A549 (cell line): ENCODE measurements at regions not wholly inside any gene's neighbourhood (a gene's known extent, or its start where the extent isn't known, plus 50 kb on each side); places are given as distances from the start of the nearest gene placed in this dataset.

Experiments used
- ATAC-seq, 2 experiments: fragments of 200-7000 bp in 1 of 2; fragments of >200 bp in 1 of 2; cut with Nextera tagmentation in 1 of 2; cut with Tn5 transposase in 1 of 2; 3 replicates each; pipeline versions ENCODE4 v1.8.0 to v1.9.1; 2018 to 2020; ENCODE audit warnings: mild to moderate bottlenecking in 1 of 2, moderate library complexity in 1 of 2
- CTCF ChIA-PET: fragments of 300-600 bp; sonication (Branson Sonifier 250); formaldehyde crosslinking; extraction: SDS; loops from one replicate; lab custom pipeline; 2021; ENCODE audit warnings: antibody characterized with exemption, inconsistent platforms; lab: Yijun Ruan, JAX
- POLR2A ChIA-PET: fragments of 350-600 bp; formaldehyde crosslinking; extraction: SDS; loops from one replicate; lab custom pipeline; 2021; ENCODE audit warnings: antibody characterized with exemption, inconsistent platforms; lab: Yijun Ruan, JAX
- DNase-seq, 2 experiments: peaks; one replicate each; pipeline versions ENCODE4 v3.0.0 to v3.0.0-alpha.2; 2011 to 2016; ENCODE audit warnings: low read depth in 1 of 2, low spot score in 1 of 2
- FAIRE-seq: peaks from 2 replicates; lab custom pipeline; 2011; peaks lifted over from hg19 to GRCh38; lab: Jason Lieb, UNC
- H3K27ac ChIP-seq, 2 experiments: fragments of >200 bp; sonication (Bioruptor Twin); formaldehyde crosslinking; 3 replicates each; pipeline ENCODE4 v1.5.1; 2016 to 2017
- H3K4me1 ChIP-seq: fragments of >200 bp; sonication (Bioruptor Twin); formaldehyde crosslinking; 3 replicates; pipeline ENCODE4 v1.6.1; 2016
- H3K4me2 ChIP-seq: fragments of >200 bp; sonication (Bioruptor Twin); formaldehyde crosslinking; 3 replicates; pipeline ENCODE4 v1.6.1; 2016
- H3K4me3 ChIP-seq: fragments of >200 bp; sonication (Bioruptor Twin); formaldehyde crosslinking; 3 replicates; pipeline ENCODE4 v1.5.1; 2016
- H3K9me3 ChIP-seq: fragments of >200 bp; sonication (Bioruptor Twin); formaldehyde crosslinking; 3 replicates; pipeline ENCODE4 v1.6.1; 2016
- CBX2 ChIP-seq: fragments of 200-600 bp; sonication (generic); IDR thresholded peaks from 2 replicates; pipeline ENCODE4 v1.6.1; 2016; ENCODE audit warnings: low read depth, mild to moderate bottlenecking, borderline replicate concordance
- CBX8 ChIP-seq: fragments of 200-600 bp; sonication (generic); IDR thresholded peaks from 2 replicates; pipeline ENCODE4 v1.6.1; 2016
- CHD2 ChIP-seq: fragments of 150-350 bp; IDR thresholded peaks from 2 replicates; pipeline ENCODE4 v1.6.1; 2014; ENCODE audit warnings: low read length; ENCODE audit not compliant: partially characterized antibody
- E2F6 ChIP-seq: IDR thresholded peaks from 2 replicates; pipeline ENCODE4 v1.6.1; 2012; ENCODE audit warnings: low read depth, borderline replicate concordance
- EHMT2 ChIP-seq: fragments of 200-600 bp; sonication (generic); IDR thresholded peaks from 2 replicates; pipeline ENCODE4 v1.6.1; 2016; ENCODE audit warnings: antibody characterized with exemption, low read depth, mild to moderate bottlenecking, moderate library complexity
- EP300 ChIP-seq, 2 experiments: fragments of >200 bp; sonication (Bioruptor Twin); formaldehyde crosslinking; IDR thresholded peaks; 2 replicates in 1 of 2; 3 replicates in 1 of 2; pipeline ENCODE4 v1.6.1; 2016 to 2017
- FOSL2 ChIP-seq, 2 experiments: fragments of 450-650 bp in 1 of 2; fragments of >200 bp in 1 of 2; sonication (Bioruptor Twin) in 1 of 2; formaldehyde crosslinking; IDR thresholded peaks; 2 replicates each; pipeline versions ENCODE4 v1.5.0 to v1.6.1; 2016 to 2020; ENCODE audit warnings: mild to moderate bottlenecking in 1 of 2, moderate library complexity in 1 of 2
- HDAC2 ChIP-seq: fragments of 200-600 bp; sonication (generic); IDR thresholded peaks from 2 replicates; pipeline ENCODE4 v1.6.1; 2016
- HOXB13 ChIP-seq: fragments of 250-450 bp; sonication (Bioruptor Pico); IDR thresholded peaks from 2 replicates; pipeline ENCODE4 v1.5.0; 2020; ENCODE audit warnings: low read depth, mild to moderate bottlenecking, moderate library complexity
- HOXB5 ChIP-seq: fragments of 250-450 bp; sonication (Bioruptor Pico); IDR thresholded peaks from 2 replicates; pipeline ENCODE4 v1.5.0; 2020; ENCODE audit warnings: mild to moderate bottlenecking, moderate library complexity
- JUN ChIP-seq, 2 experiments: fragments of >200 bp; sonication (Bioruptor Twin); formaldehyde crosslinking; IDR thresholded peaks; 2 replicates in 1 of 2; 3 replicates in 1 of 2; pipeline ENCODE4 v1.6.1; 2016 to 2017
- KDM1A ChIP-seq: fragments of 200-600 bp; sonication (generic); IDR thresholded peaks from 2 replicates; pipeline ENCODE4 v1.6.1; 2016; ENCODE audit warnings: low read depth, mild to moderate bottlenecking
- MAFK ChIP-seq: fragments of 450-650 bp; IDR thresholded peaks from 2 replicates; pipeline ENCODE4 v1.6.1; 2014; ENCODE audit not compliant: partially characterized antibody
- MAZ ChIP-seq: fragments of 150-350 bp; IDR thresholded peaks from 2 replicates; pipeline ENCODE4 v1.6.1; 2014; ENCODE audit warnings: antibody characterized with exemption, low read depth, low read length, borderline replicate concordance
- MYC ChIP-seq: IDR thresholded peaks from 2 replicates; pipeline ENCODE4 v1.6.1; 2012; ENCODE audit warnings: mild to moderate bottlenecking, inconsistent platforms, low read length, improper control_type of control experiment, borderline replicate concordance
- NPAS2 ChIP-seq: fragments of 250-450 bp; sonication (Bioruptor Pico); IDR thresholded peaks from 2 replicates; pipeline ENCODE4 v1.8.0; 2022; ENCODE audit warnings: mild to moderate bottlenecking, moderate library complexity, borderline replicate concordance
- PHF8 ChIP-seq: fragments of 200-600 bp; sonication (generic); IDR thresholded peaks from 2 replicates; pipeline ENCODE4 v1.6.1; 2016; ENCODE audit warnings: low read depth, mild to moderate bottlenecking, antibody characterized with exemption, moderate library complexity, borderline replicate concordance
- POLR2AphosphoS2 ChIP-seq: conservative IDR thresholded peaks from 2 replicates; pipeline ENCODE4 v1.6.1; 2012; ENCODE audit warnings: low read length, improper control_type of control experiment, inconsistent platforms
- RAD21 ChIP-seq, 2 experiments: fragments of >200 bp in 1 of 2; sonication (Bioruptor Twin) in 1 of 2; formaldehyde crosslinking in 1 of 2; IDR thresholded peaks in 1 of 2; conservative IDR thresholded peaks in 1 of 2; 2 replicates in 1 of 2; 3 replicates in 1 of 2; pipeline ENCODE4 v1.6.1; 2012 to 2018; ENCODE audit warnings: inconsistent platforms in 1 of 2
- RARB ChIP-seq: fragments of 250-450 bp; sonication (Bioruptor Pico); IDR thresholded peaks from 2 replicates; pipeline ENCODE4 v1.8.0; 2021; ENCODE audit warnings: mild to moderate bottlenecking, moderate library complexity
- RCOR1 ChIP-seq: fragments of 150-350 bp; IDR thresholded peaks from 2 replicates; pipeline ENCODE4 v1.6.1; 2014; ENCODE audit warnings: antibody characterized with exemption, low read length, low read depth
- REST ChIP-seq: fragments of 200-600 bp; sonication (generic); IDR thresholded peaks from 2 replicates; pipeline ENCODE4 v1.6.1; 2016; ENCODE audit warnings: antibody characterized with exemption, mild to moderate bottlenecking, moderate library complexity
- USF2 ChIP-seq: fragments of 450-650 bp; IDR thresholded peaks from 2 replicates; pipeline ENCODE4 v1.6.1; 2014; ENCODE audit warnings: antibody characterized with exemption
- ZFP36 ChIP-seq: fragments of 450-650 bp; IDR thresholded peaks from 2 replicates; pipeline ENCODE4 v1.6.1; 2014; ENCODE audit warnings: borderline replicate concordance; ENCODE audit not compliant: partially characterized antibody
- WGBS: methylation state at CpG from one replicate; pipeline ENCODE4 v1.1.6; 2017; ENCODE audit errors: missing lambda C conversion rate; 5-methylcytosine and 5-hydroxymethylcytosine counted together
- TF ChIP-seq, protein P1 (sequence below): fragments of >200 bp; sonication (Bioruptor Twin); formaldehyde crosslinking; IDR thresholded peaks from 2 replicates; pipeline ENCODE4 v1.6.1; 2016

GRCh38 chr6:99093456-99094190, 145.9 kb upstream of the FBXL4 start:
- FAIRE-seq (no peak), DNase-seq (no peak), ATAC-seq (no peak)
- POLR2A ChIA-PET, result no interaction called here
- Histone ChIP-seq H3K4me2 (no peak overlapping the region), H3K4me3 (no peak overlapping the region), H3K27ac (no peak overlapping the region), H3K4me1 (no peaks in the 10 kb centered on the region)
- CTCF ChIA-PET, result interaction anchor here (1.6 kb wide), 1 partner anchor 17 kb away, joined by 3 read pairs; no protein-coding TSS in a partner anchor
- WGBS, result 40% methylated on average over 12 of the region's 13 CpGs
- TF ChIP-seq RAD21 (conservative IDR thresholded peaks at IDR 0.05 in 1 of 2, IDR thresholded peaks at IDR 0.05 in 1 of 2), result no peak
- TF ChIP-seq RCOR1, result no peak
- TF ChIP-seq MYC, result no peak
- no peak for TF ChIP-seq EP300 (IDR thresholded peaks at IDR 0.05)
- TF ChIP-seq CBX8, result no peak
- no peak for TF ChIP-seq CBX2
- no peak for TF ChIP-seq MAZ
- no peak for TF ChIP-seq KDM1A
- no peak for TF ChIP-seq HDAC2
- no peak for TF ChIP-seq HOXB13 (CRISPR knock-in tag)
- TF ChIP-seq, all 56 proteins: peak for 0
- no peaks in the 10 kb centered on the region for H3K9me3 ChIP-seq

- H3K4me1 ChIP-seq, result no peaks in the 10 kb centered on the region
- CTCF ChIA-PET, result no interaction called here
- ATAC-seq (no peak), FAIRE-seq (no peak), DNase-seq (no peak)
- no peak overlapping the region for H3K4me2 ChIP-seq
- no peak overlapping the region for H3K27ac ChIP-seq
- H3K9me3 ChIP-seq, result no peaks in the 10 kb centered on the region
- H3K4me3 ChIP-seq, result no peak overlapping the region
- TF ChIP-seq HOXB5 (CRISPR knock-in tag), result no peak
- TF ChIP-seq, protein P1, sequence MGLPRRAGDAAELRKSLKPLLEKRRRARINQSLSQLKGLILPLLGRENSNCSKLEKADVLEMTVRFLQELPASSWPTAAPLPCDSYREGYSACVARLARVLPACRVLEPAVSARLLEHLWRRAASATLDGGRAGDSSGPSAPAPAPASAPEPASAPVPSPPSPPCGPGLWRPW, result no peak
- no peak for TF ChIP-seq RARB (CRISPR knock-in tag)
- no peak for TF ChIP-seq E2F6
- no peak for TF ChIP-seq CHD2
- 28% methylated on average over 7 of the region's 7 CpGs for WGBS
- POLR2A ChIA-PET, result no interaction called here
These were observed 144.7 kb upstream of the FBXL4 start for GRCh38 chr6:99092461-99092860.

- WGBS, result 22% methylated on average over 5 of the region's 5 CpGs
- Histone ChIP-seq H3K4me1 (no peaks in the 10 kb centered on the region), H3K4me2 (no peak overlapping the region), H3K27ac (no peak overlapping the region), H3K9me3 (no peaks in the 10 kb centered on the region), H3K4me3 (no peak overlapping the region)
- ATAC-seq (no peak), DNase-seq (no peak), FAIRE-seq (no peak)
- POLR2A ChIA-PET, result no interaction called here
- TF ChIP-seq ZFP36, result no peak
- no peak for TF ChIP-seq FOSL2 (IDR thresholded peaks at IDR 0.05)
- no peak for TF ChIP-seq FOSL2 (CRISPR knock-in tag; IDR thresholded peaks at IDR 0.05)
- TF ChIP-seq POLR2AphosphoS2, result no peak
- TF ChIP-seq USF2, result no peak
- CTCF ChIA-PET, result no interaction called here
These were observed 144.2 kb upstream of the FBXL4 start for GRCh38 chr6:99091985-99092384.

DNA sequence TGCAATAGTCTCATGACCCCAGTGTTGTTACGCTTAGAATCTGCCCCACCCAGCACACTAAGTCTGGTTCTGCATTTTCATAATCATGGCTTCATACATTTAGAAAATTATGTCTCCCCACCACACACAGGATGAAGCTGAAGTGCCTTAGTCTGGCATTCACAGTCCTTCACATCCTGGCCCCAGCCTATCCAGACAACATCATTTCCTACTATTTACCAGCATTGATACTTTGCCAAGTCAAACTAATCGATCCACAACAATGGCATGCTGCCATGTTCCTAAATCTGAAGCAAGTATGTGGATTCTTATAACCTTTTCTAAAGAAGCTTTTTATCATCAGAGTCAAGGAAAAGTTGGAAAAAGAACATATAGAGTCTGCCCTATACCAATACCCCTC, 132.4 kb upstream of the FBXL4 start:
- no peak for FAIRE-seq
- CTCF ChIA-PET, result no interaction called here
- WGBS, result 5% methylated on average over 2 of the region's 2 CpGs

More for the DNA sequence above, 132.4 kb upstream of the FBXL4 start:
- POLR2A ChIA-PET, result no interaction called here
- ATAC-seq (no peak), DNase-seq (no peak)
- no peak for TF ChIP-seq PHF8
- TF ChIP-seq MAFK, result no peak
- no peak for TF ChIP-seq EHMT2
- TF ChIP-seq REST, result no peak
- TF ChIP-seq NPAS2 (CRISPR knock-in tag), result no peak
- no peak for TF ChIP-seq JUN (IDR thresholded peaks at IDR 0.05)
- no peaks in the 10 kb centered on the region for H3K4me1 ChIP-seq
- H3K27ac ChIP-seq, result no peak overlapping the region
- H3K4me3 ChIP-seq, result no peak overlapping the region
- H3K9me3 ChIP-seq, result no peaks in the 10 kb centered on the region
- no peak overlapping the region for H3K4me2 ChIP-seq
